ENCODE measurements at regions not wholly inside any gene's neighbourhood (a gene's known extent, or its start where the extent isn't known, plus 50 kb on each side); places are given as distances from the start of the nearest gene placed in this dataset.
"Not testable (repeated sequence)": the region's sequence is repeated elsewhere in the genome, so short reads cannot be mapped to it uniquely, and the experiment has no call there.

DNA sequence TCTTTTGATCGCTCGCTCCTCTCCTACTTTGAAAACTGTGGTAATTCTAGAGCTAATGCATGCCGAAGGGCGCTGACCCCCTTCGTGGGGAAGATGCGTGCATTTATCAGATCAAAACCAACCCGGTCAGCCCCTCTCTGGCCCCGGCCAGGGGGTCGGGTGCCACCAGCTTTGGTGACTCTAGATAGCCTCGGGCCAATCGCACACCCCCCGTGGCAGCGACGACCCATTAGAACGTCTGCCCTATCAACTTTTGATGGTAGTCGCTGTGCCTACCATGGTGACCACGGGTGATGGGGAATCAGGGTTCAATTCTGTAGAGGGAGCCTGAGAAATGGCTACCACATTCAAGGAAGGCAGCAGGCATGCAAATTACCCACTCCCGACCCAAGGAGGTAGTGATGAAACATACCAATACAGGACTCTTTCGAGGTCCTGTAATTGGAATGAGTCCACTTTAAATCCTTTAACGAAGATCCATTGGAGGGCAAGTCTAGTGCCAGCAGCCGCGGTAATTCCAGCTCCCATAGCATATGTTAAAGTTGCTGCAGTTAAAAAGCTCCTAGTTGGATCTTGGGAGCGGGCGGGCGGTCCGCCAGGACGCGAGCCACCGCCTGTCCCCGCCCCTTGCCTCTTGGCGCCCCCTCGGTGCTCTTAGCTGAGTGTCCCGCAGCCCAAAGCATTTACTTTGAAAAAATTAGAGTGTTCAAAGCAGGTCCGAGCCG lies 3898.2 kb upstream of the OR11H1 start:
- Histone ChIP-seq H3K36me3 (no peaks in the 10 kb centered on the region), H3K4me3 (no peak overlapping the region), H3K27me3 (no peaks in the 10 kb centered on the region), H3K9me3 (peaks cover 4 to 57% (median 51%) of the 10 kb centered on the region in 3 donors), H3K27ac (no peak overlapping the region), H3K4me1 (no peaks in the 10 kb centered on the region)
- TF ChIP-seq, protein P1, sequence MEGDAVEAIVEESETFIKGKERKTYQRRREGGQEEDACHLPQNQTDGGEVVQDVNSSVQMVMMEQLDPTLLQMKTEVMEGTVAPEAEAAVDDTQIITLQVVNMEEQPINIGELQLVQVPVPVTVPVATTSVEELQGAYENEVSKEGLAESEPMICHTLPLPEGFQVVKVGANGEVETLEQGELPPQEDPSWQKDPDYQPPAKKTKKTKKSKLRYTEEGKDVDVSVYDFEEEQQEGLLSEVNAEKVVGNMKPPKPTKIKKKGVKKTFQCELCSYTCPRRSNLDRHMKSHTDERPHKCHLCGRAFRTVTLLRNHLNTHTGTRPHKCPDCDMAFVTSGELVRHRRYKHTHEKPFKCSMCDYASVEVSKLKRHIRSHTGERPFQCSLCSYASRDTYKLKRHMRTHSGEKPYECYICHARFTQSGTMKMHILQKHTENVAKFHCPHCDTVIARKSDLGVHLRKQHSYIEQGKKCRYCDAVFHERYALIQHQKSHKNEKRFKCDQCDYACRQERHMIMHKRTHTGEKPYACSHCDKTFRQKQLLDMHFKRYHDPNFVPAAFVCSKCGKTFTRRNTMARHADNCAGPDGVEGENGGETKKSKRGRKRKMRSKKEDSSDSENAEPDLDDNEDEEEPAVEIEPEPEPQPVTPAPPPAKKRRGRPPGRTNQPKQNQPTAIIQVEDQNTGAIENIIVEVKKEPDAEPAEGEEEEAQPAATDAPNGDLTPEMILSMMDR (IDR thresholded peaks at IDR 0.05), result no peak
- no peak for DNase-seq
- intact Hi-C loops (cut with DNase I; ENCODE audit: low total_unique reads), result no loop called here

GRCh38 chr22:11630386-11631084 lies 3897.5 kb upstream of the OR11H1 start:
- H3K36me3 ChIP-seq; H3K4me1 ChIP-seq; intact Hi-C loops (cut with DNase I; ENCODE audit: low total_unique reads); H3K27me3 ChIP-seq; DNase-seq; H3K4me3 ChIP-seq; H3K27ac ChIP-seq: not testable (repeated sequence)
- peaks cover 4 to 55% (median 50%) of the 10 kb centered on the region in 3 donors for H3K9me3 ChIP-seq
